ENCODE measurements at regions not wholly inside any gene's neighbourhood (a gene's known extent, or its start where the extent isn't known, plus 50 kb on each side); places are given as distances from the start of the nearest gene placed in this dataset.

DNA sequence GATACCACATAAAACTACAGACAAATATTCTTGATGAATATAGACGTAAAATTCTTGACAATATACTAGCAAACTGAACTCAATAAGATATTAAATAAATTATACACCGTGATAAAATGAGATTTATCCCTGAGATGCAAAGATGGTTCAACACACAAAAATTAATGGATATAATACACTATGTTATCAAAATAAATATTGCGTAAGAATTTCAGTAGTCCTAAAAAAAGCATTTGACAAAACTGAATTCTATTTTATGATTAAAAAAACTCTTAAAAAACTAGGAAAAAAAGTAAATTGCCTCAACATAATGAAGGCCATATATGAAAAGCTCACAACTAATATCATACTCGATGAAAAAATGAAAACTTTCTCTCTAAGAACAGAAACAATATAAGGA, 472.3 kb upstream of the GRIA1 start:
- Mint-ChIP-seq H3K27me3 (ENCODE audit: low read depth, unreplicated experiment) (peaks cover 2% of the 10 kb centered on the region), H3K4me3 (ENCODE audit: unreplicated experiment) (no peak overlapping the region), H3K27ac (ENCODE audit: unreplicated experiment) (no peak overlapping the region), H3K9me3 (ENCODE audit: unreplicated experiment) (peaks cover 2% of the 10 kb centered on the region), H3K36me3 (ENCODE audit: low read depth, unreplicated experiment) (no peaks in the 10 kb centered on the region), H3K4me1 (ENCODE audit: low read depth, unreplicated experiment) (no peaks in the 10 kb centered on the region)
- H3K79me2 ChIP-seq (ENCODE audit: insufficient read depth, low read length) = no peaks in the 10 kb centered on the region
- no peak overlapping the region for H3K9ac ChIP-seq (ENCODE audit: low read length)
- no peaks in the 10 kb centered on the region for H3K9me3 ChIP-seq (ENCODE audit: insufficient read depth, low read depth, low read length)
- H3K4me1 ChIP-seq (ENCODE audit: insufficient read depth, low read length) = no peaks in the 10 kb centered on the region
- no peaks in the 10 kb centered on the region for H4K20me1 ChIP-seq (ENCODE audit: insufficient read depth, low read length)
- TF ChIP-seq, protein P1, sequence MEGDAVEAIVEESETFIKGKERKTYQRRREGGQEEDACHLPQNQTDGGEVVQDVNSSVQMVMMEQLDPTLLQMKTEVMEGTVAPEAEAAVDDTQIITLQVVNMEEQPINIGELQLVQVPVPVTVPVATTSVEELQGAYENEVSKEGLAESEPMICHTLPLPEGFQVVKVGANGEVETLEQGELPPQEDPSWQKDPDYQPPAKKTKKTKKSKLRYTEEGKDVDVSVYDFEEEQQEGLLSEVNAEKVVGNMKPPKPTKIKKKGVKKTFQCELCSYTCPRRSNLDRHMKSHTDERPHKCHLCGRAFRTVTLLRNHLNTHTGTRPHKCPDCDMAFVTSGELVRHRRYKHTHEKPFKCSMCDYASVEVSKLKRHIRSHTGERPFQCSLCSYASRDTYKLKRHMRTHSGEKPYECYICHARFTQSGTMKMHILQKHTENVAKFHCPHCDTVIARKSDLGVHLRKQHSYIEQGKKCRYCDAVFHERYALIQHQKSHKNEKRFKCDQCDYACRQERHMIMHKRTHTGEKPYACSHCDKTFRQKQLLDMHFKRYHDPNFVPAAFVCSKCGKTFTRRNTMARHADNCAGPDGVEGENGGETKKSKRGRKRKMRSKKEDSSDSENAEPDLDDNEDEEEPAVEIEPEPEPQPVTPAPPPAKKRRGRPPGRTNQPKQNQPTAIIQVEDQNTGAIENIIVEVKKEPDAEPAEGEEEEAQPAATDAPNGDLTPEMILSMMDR (IDR thresholded peaks at IDR 0.05; ENCODE audit: insufficient read depth, low read depth, low read length) = no peak
- TF ChIP-seq EZH2 (IDR thresholded peaks at IDR 0.05; ENCODE audit: insufficient read depth, low read length) = no peak
- H3K4me2 ChIP-seq (ENCODE audit: low read length) = no peak overlapping the region
- no peak overlapping the region for H2AFZ ChIP-seq (ENCODE audit: low read depth, low read length)
- DNase-seq (ENCODE audit: low read depth) (no peak), FAIRE-seq (no peak)
- no peak overlapping the region for H3K4me3 ChIP-seq (ENCODE audit: insufficient read depth, low read depth, low read length)
- no peak overlapping the region for H3K27ac ChIP-seq (ENCODE audit: low read depth, low read length)
- no peaks in the 10 kb centered on the region for H3K36me3 ChIP-seq (ENCODE audit: insufficient read depth, low read length)
- H3K27me3 ChIP-seq (ENCODE audit: insufficient read depth, low read length) = no peaks in the 10 kb centered on the region

DNA sequence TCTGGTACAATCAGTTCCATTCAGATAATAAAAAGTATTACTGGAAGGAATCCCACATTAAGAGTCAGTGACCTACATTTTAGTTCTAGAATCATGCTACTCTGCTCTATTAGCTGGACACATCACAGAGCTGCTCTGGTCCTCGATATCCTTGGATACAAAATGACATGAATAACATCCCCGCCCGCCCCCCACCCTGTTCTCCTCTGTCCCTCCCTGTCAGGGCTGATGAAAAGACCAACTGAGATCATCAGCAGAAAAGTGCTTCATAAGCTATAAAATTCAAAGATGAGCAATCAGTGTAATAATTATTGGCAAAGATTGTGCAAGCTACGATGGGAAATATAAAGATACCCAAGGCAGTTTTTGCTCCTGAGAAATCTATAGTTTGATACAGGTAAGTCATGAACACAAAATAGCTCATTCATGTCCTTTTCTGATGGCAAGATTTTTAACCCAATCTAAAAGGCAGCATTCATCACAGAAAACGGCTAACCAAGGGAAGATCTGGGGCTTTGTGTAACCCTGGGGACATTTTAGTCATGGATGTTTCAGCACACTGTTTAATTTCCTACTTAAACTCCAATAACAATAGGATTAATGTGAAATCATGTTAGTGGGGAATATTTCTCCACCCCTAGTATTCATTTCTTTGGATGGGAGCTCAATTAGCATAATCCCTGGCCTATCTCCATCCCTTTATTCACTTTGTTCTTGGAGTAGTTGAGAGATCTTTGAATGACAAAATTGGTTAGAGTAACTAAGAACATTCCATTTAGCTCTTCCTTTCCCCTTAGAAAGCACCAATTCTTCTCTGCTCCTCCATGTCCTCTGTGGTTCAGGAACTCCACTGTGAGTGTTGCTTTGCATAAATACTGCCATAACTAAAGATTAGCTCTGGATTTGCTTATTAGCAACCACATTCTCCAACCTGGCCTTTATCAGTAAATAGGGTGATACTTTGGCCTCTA, 459.4 kb upstream of the GRIA1 start:
- H3K9me3 Mint-ChIP-seq (ENCODE audit: unreplicated experiment) = peaks cover 1% of the 10 kb centered on the region
- Histone ChIP-seq H3K4me2 (ENCODE audit: low read length) (no peak overlapping the region), H3K4me1 (ENCODE audit: insufficient read depth, low read length) (no peaks in the 10 kb centered on the region), H3K36me3 (ENCODE audit: insufficient read depth, low read length) (no peaks in the 10 kb centered on the region), H3K9ac (ENCODE audit: low read length) (no peak overlapping the region), H3K9me3 (ENCODE audit: insufficient read depth, low read depth, low read length) (no peaks in the 10 kb centered on the region), H3K27me3 (ENCODE audit: insufficient read depth, low read length) (no peaks in the 10 kb centered on the region), H3K4me3 (ENCODE audit: insufficient read depth, low read depth, low read length) (no peak overlapping the region), H3K79me2 (ENCODE audit: insufficient read depth, low read length) (no peaks in the 10 kb centered on the region), H4K20me1 (ENCODE audit: insufficient read depth, low read length) (no peaks in the 10 kb centered on the region), H3K27ac (ENCODE audit: low read depth, low read length) (no peak overlapping the region), H2AFZ (ENCODE audit: low read depth, low read length) (no peak overlapping the region)
- no peak overlapping the region for H3K4me3 Mint-ChIP-seq (ENCODE audit: unreplicated experiment)
- H3K4me1 Mint-ChIP-seq (ENCODE audit: low read depth, unreplicated experiment) = no peaks in the 10 kb centered on the region
- no peak for DNase-seq (ENCODE audit: low read depth)
- peaks cover 2% of the 10 kb centered on the region for H3K27me3 Mint-ChIP-seq (ENCODE audit: low read depth, unreplicated experiment)
- FAIRE-seq = no peak
- H3K36me3 Mint-ChIP-seq (ENCODE audit: low read depth, unreplicated experiment) = no peaks in the 10 kb centered on the region
- H3K27ac Mint-ChIP-seq (ENCODE audit: unreplicated experiment) = no peak overlapping the region
- no peak for TF ChIP-seq EZH2 (IDR thresholded peaks at IDR 0.05; ENCODE audit: insufficient read depth, low read length)
- TF ChIP-seq, protein P1 (IDR thresholded peaks at IDR 0.05; ENCODE audit: insufficient read depth, low read depth, low read length) = no peak

DNA sequence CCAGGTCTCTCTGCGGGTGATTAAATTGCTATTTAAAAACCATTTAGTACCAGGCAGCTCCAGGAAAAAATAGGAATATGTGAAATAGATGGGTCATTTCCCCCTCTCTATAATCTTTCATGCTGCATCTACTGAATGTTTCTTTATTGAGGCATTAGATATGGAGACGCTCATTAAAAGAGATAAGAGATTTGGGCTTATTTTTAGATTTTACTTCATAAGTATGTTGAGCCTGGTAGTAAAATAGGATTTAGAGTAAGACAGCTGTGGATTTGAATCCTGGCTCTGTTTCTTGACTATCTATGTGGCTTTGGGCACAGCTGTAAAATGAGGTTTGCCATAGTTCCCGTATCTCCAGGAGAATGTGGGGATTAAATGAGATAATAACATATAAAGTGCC, 451.0 kb upstream of the GRIA1 start:
- TF ChIP-seq EZH2 (IDR thresholded peaks at IDR 0.05; ENCODE audit: insufficient read depth, low read length) = no peak
- TF ChIP-seq, protein P1 (IDR thresholded peaks at IDR 0.05; ENCODE audit: insufficient read depth, low read depth, low read length) = no peak
- Mint-ChIP-seq H3K4me3 (ENCODE audit: unreplicated experiment) (no peak overlapping the region), H3K27ac (ENCODE audit: unreplicated experiment) (no peak overlapping the region), H3K9me3 (ENCODE audit: unreplicated experiment) (peaks cover 2% of the 10 kb centered on the region), H3K36me3 (ENCODE audit: low read depth, unreplicated experiment) (no peaks in the 10 kb centered on the region), H3K27me3 (ENCODE audit: low read depth, unreplicated experiment) (no peaks in the 10 kb centered on the region), H3K4me1 (ENCODE audit: low read depth, unreplicated experiment) (peaks cover 13% of the 10 kb centered on the region)
- no peak overlapping the region for H3K27ac ChIP-seq (ENCODE audit: low read depth, low read length)
- H3K9ac ChIP-seq (ENCODE audit: low read length) = no peak overlapping the region
- no peaks in the 10 kb centered on the region for H3K27me3 ChIP-seq (ENCODE audit: insufficient read depth, low read length)
- H4K20me1 ChIP-seq (ENCODE audit: insufficient read depth, low read length) = no peaks in the 10 kb centered on the region
- no peaks in the 10 kb centered on the region for H3K36me3 ChIP-seq (ENCODE audit: insufficient read depth, low read length)
- FAIRE-seq (no peak), DNase-seq (ENCODE audit: low read depth) (no peak)
- no peaks in the 10 kb centered on the region for H3K79me2 ChIP-seq (ENCODE audit: insufficient read depth, low read length)
- H3K9me3 ChIP-seq (ENCODE audit: insufficient read depth, low read depth, low read length) = no peaks in the 10 kb centered on the region
- H2AFZ ChIP-seq (ENCODE audit: low read depth, low read length) = no peak overlapping the region
- no peaks in the 10 kb centered on the region for H3K4me1 ChIP-seq (ENCODE audit: insufficient read depth, low read length)
- no peak overlapping the region for H3K4me2 ChIP-seq (ENCODE audit: low read length)
- H3K4me3 ChIP-seq (ENCODE audit: insufficient read depth, low read depth, low read length) = no peak overlapping the region

All from astrocyte (in vitro differentiated cells and primary cell).